Skeletal muscle satellite cell (primary cell): ENCODE measurements at regions not wholly inside any gene's neighbourhood (a gene's known extent, or its start where the extent isn't known, plus 50 kb on each side); places are given as distances from the start of the nearest gene placed in this dataset.

Experiments
- H3K27me3 ChIP-seq: 2 replicates; pipeline ENCODE4 v1.7.0; 2013; ENCODE audit warnings: low read length; ENCODE audit not compliant: control insufficient read depth, insufficient read depth
- H3K36me3 ChIP-seq: 2 replicates; pipeline ENCODE4 v1.7.0; 2013; ENCODE audit warnings: mild to moderate bottlenecking, control low read depth, low read length; ENCODE audit not compliant: insufficient read depth
- H3K4me1 ChIP-seq: 2 replicates; pipeline ENCODE4 v1.7.0; 2013; ENCODE audit warnings: low read length; ENCODE audit not compliant: control insufficient read depth, insufficient read depth
- H3K4me2 ChIP-seq: 2 replicates; pipeline ENCODE4 v1.7.0; 2013; ENCODE audit warnings: mild to moderate bottlenecking, low read length
- H3K4me3 ChIP-seq: 2 replicates; pipeline ENCODE4 v1.7.0; 2013; ENCODE audit warnings: low read length
- H3K9ac ChIP-seq: 2 replicates; pipeline ENCODE4 v1.7.0; 2013; ENCODE audit warnings: mild to moderate bottlenecking, low read depth, low read length, moderate library complexity
- H3K9me3 ChIP-seq: replicated peaks from 2 replicates; pipeline ENCODE4 v1.7.0; 2013; ENCODE audit warnings: mild to moderate bottlenecking, control low read depth, low read length

DNA sequence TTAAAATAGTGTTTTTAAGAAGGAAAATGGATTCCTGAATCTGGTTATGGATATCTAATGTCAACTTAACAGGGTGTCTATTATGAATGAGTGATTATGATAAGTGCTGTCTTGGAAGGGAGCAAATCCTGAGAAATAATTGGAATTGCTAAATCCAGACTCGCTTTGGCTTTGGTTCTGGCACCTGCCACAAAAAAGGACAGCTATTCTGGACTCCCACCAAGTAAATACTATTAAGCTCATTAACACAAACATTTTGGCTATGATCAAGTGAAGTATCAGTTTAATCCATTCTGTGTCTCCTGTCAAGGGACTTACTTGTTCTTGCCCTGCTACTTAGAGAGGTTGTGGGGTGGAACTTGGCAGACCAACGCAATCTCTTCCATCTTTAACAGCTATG lies 403.7 kb downstream of the CENPC start:
- no peak overlapping the region for H3K4me3 ChIP-seq
- H3K27me3 ChIP-seq: no peaks in the 10 kb centered on the region
- no peaks in the 10 kb centered on the region for H3K36me3 ChIP-seq
- no peak overlapping the region for H3K4me2 ChIP-seq
- H3K4me1 ChIP-seq: no peaks in the 10 kb centered on the region
- no peaks in the 10 kb centered on the region for H3K9me3 ChIP-seq
- H3K9ac ChIP-seq: no peak overlapping the region

DNA sequence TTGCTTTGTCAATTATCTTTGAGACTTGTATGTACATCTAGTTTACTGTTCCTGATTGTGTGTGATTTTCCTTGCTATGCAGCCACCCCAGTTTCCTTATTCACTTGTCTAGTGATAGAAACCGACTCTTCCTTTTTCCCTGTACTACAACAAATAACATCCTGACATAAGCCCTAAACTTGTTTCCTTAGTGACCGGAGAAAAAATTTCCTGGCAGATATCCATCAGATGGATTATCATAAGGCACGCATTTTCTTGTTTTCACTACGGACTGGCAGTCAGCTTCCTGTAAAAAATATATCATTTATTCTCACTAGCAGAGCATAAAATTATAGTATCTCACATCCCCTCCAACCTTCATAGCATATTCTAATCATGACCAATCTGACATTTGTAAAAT lies 410.7 kb downstream of the CENPC start:
- no peak overlapping the region for H3K9ac ChIP-seq
- no peaks in the 10 kb centered on the region for H3K36me3 ChIP-seq
- H3K4me1 ChIP-seq: no peaks in the 10 kb centered on the region
- no peaks in the 10 kb centered on the region for H3K27me3 ChIP-seq
- H3K4me2 ChIP-seq: no peak overlapping the region
- peaks cover 5% of the 10 kb centered on the region for H3K9me3 ChIP-seq
- H3K4me3 ChIP-seq: no peak overlapping the region

DNA sequence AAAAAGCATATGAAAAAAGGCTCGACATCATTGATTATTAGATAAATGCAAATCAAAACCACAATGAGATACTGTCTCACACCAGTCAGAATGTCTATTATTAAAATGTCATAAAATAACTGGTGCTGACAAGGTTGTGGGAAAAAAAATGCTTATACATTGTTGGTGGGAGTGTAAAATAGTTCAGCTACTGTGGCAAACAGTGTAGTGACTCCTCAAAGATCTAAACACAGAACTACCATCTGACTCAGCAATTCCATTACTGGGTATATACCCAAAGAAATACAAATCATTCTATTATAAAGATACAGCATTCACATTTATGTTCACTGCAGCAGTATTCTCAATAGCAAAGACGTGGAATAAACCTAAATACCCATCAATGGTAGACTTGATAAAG lies 412.1 kb downstream of the CENPC start:
- Histone ChIP-seq H3K4me1 (no peaks in the 10 kb centered on the region), H3K4me2 (no peak overlapping the region), H3K9ac (no peak overlapping the region), H3K4me3 (no peak overlapping the region), H3K36me3 (no peaks in the 10 kb centered on the region), H3K27me3 (no peaks in the 10 kb centered on the region), H3K9me3 (peaks cover 5% of the 10 kb centered on the region)

DNA sequence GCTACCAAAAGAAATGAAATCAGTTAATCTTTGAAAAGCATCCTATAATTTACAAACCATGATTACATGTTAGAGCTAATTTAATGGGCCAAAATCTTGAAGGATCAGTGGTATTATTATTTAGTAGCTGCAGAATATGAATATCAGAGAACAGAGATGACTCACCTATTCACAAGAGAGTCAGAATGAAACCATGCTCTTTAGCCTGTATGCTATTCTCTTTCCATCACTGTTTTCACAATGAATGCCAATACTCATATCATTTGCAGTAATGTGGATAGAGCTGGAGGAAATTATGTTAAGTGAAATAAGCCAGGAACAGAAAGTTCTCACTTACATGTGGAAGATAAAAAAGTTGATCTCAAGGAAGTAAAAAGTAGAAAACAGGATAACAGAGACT lies 414.1 kb downstream of the CENPC start:
- Histone ChIP-seq H3K9me3 (peaks cover 5% of the 10 kb centered on the region), H3K4me2 (no peak overlapping the region), H3K4me1 (no peaks in the 10 kb centered on the region), H3K27me3 (no peaks in the 10 kb centered on the region), H3K36me3 (no peaks in the 10 kb centered on the region), H3K9ac (no peak overlapping the region), H3K4me3 (no peak overlapping the region)

DNA sequence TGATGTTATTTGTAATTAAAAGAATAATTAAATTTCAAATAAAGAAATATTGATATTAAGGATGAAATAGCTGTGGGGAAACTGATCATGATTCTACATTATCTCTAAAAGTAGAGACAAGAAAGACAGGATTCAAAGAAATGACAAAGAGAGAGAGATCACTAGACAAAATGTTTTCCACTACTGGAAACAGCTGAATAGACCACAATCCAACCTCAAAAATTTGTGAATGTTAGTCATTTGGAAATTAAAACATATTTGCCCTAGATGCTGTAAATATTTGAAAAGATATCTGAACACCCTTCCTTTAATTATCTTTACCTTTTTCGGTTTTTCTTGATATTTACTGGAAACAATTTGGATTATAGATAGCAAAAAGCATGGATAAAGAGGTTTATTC lies 414.9 kb downstream of the CENPC start:
- Histone ChIP-seq H3K36me3 (no peaks in the 10 kb centered on the region), H3K4me3 (no peak overlapping the region), H3K9ac (no peak overlapping the region), H3K4me2 (no peak overlapping the region), H3K9me3 (peaks cover 5% of the 10 kb centered on the region), H3K4me1 (no peaks in the 10 kb centered on the region), H3K27me3 (no peaks in the 10 kb centered on the region)

DNA sequence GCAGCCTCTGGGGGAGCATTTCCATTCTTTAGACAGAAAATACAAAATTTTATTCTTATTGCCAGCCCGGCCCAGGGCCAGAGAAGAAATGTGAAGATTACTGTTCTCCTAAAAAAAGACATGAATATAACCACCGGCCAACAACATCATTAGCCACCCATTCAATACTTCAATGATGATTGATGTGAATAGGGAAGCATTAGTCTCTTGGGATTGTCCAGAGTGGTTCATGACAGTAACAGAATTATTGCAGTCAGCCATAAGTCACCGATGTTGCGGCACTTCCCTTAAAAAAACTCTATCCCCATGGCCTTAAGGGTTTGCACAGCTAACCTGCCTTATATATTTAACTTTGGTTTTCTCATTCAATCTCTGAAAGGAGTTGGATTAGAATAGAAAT lies 418.7 kb downstream of the CENPC start:
- Histone ChIP-seq H3K9ac (no peak overlapping the region), H3K9me3 (peaks cover 5% of the 10 kb centered on the region), H3K36me3 (no peaks in the 10 kb centered on the region), H3K27me3 (no peaks in the 10 kb centered on the region), H3K4me1 (no peaks in the 10 kb centered on the region), H3K4me3 (no peak overlapping the region), H3K4me2 (no peak overlapping the region)

DNA sequence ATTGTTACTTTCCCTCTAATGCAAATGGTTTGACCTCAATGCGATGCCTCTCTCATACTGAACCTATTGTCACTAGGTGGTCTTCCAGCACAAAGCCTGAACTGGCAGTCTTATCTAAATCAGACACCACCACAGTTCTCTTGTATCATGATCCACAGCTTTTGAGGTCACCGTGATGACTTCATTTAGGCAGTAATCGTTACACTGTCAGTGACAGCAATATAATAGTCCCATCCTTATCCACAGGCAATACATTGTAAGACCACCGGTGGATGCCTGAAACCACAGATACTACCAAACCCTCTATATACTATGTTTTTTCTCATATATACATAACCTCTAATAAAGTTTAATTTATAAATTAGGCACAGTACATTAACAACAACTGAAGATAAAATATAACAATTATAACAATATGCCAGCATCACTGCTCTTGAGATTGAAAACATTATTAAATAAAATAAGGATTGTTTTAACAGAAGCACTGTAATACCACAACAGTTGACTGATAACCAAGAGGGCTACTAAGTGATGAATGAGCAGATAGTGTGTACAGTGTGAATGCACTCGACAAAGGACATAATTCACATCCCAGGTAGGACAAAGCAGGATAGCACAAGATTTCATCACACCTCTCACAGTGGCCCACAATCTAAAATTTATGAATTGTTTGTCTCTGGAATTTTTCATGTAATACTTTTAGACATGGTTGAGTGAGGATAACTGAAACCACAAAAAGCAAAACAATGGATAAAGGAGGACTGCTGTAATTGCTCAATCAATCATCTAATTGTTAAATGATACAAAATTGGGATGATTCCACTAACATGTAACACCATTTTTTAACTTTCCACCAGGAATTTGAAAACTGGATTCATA lies 419.4 kb downstream of the CENPC start:
- no peak overlapping the region for H3K4me2 ChIP-seq

DNA sequence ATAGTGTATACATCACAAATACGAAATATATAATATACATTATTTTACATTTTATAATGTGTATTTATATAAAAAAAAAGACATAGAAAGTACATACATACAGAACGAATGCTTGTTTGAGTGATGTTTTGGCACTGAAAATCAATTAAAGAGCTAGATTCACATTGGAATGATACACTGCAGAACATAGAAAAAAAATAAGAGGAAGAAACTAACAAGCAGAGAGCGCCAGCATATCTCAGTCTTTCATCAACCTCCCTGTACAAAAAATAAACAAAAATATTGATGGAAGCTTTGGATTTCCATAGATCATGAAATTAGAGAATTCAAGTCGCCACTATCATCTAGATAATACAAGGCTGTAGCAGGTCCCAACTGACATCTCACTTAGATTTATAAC lies 420.6 kb downstream of the CENPC start:
- no peaks in the 10 kb centered on the region for H3K27me3 ChIP-seq
- H3K9me3 ChIP-seq: peaks cover under 1% of the 10 kb centered on the region
- H3K4me3 ChIP-seq: no peak overlapping the region
- no peaks in the 10 kb centered on the region for H3K36me3 ChIP-seq
- H3K4me1 ChIP-seq: no peaks in the 10 kb centered on the region
- no peak overlapping the region for H3K9ac ChIP-seq
- no peak overlapping the region for H3K4me2 ChIP-seq

More for the DNA sequence above, 419.4 kb downstream of the CENPC start:
- no peak overlapping the region for H3K9ac ChIP-seq
- no peak overlapping the region for H3K4me3 ChIP-seq
- H3K4me1 ChIP-seq: no peaks in the 10 kb centered on the region
- no peaks in the 10 kb centered on the region for H3K36me3 ChIP-seq
- no peaks in the 10 kb centered on the region for H3K9me3 ChIP-seq
- H3K27me3 ChIP-seq: no peaks in the 10 kb centered on the region

DNA sequence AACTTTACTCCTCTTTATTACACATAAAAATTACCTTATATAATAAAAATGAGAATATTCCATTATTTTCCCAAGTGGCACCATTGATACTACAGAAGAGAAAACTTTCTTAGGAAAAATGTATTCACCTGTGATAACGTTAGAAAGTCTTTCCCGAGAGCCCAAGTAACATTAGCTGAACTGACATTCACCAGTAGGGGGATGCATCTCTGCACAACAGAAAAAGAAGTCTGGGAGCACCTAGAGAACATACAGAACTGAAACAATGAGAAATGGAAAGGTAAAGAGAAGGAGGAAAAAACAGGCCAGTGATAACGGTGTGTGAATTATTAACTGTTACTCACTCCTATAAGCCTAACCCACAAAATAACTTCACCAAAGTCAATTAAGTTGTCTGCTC lies 423.3 kb downstream of the CENPC start:
- peaks cover 5% of the 10 kb centered on the region for H3K9me3 ChIP-seq
- no peak overlapping the region for H3K4me2 ChIP-seq
- no peak overlapping the region for H3K9ac ChIP-seq
- no peaks in the 10 kb centered on the region for H3K4me1 ChIP-seq
- no peaks in the 10 kb centered on the region for H3K27me3 ChIP-seq
- no peak overlapping the region for H3K4me3 ChIP-seq
- H3K36me3 ChIP-seq: no peaks in the 10 kb centered on the region

DNA sequence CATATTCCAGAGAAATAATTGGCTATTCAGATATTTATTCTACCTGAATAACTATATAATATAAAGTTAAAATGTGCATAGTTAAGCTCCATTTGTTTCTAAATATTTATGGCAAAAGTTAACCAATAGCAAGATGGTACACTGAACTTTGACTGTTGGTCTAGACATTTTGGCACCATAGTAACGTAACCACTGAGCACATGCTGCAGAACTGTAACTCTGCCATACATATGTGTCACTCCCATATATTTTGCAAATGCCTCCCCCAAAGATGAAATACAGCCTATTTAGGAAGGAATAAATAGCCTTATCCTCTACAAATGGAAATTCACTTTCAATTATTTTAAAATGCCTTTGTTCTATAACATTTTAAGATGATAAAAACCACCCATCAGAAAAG lies 424.9 kb downstream of the CENPC start:
- Histone ChIP-seq H3K4me3 (no peak overlapping the region), H3K36me3 (no peaks in the 10 kb centered on the region), H3K9ac (no peak overlapping the region), H3K9me3 (peaks cover 5% of the 10 kb centered on the region), H3K4me2 (no peak overlapping the region), H3K4me1 (no peaks in the 10 kb centered on the region), H3K27me3 (no peaks in the 10 kb centered on the region)

DNA sequence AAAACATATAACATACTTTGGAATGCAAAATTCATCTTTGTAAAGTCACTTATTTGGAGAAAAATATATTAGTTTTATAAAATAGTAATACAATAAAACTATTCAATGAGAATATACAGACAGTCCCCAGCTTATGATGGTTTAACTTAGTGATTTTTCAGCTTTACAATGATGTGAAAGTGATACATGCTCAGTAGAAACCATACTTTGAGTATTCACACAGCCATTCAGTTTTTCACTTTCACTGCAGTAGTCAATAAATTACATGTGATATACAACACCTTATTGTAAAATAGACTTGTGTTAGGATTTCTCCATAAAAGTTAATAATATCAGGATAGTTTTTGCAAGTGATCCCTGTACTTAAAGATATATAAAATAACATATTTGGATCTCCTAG lies 436.0 kb downstream of the CENPC start:
- H3K9me3 ChIP-seq: peaks cover 12% of the 10 kb centered on the region
- H3K4me1 ChIP-seq: no peaks in the 10 kb centered on the region
- no peak overlapping the region for H3K4me2 ChIP-seq
- no peak overlapping the region for H3K9ac ChIP-seq
- H3K36me3 ChIP-seq: no peaks in the 10 kb centered on the region
- H3K27me3 ChIP-seq: no peaks in the 10 kb centered on the region
- no peak overlapping the region for H3K4me3 ChIP-seq

DNA sequence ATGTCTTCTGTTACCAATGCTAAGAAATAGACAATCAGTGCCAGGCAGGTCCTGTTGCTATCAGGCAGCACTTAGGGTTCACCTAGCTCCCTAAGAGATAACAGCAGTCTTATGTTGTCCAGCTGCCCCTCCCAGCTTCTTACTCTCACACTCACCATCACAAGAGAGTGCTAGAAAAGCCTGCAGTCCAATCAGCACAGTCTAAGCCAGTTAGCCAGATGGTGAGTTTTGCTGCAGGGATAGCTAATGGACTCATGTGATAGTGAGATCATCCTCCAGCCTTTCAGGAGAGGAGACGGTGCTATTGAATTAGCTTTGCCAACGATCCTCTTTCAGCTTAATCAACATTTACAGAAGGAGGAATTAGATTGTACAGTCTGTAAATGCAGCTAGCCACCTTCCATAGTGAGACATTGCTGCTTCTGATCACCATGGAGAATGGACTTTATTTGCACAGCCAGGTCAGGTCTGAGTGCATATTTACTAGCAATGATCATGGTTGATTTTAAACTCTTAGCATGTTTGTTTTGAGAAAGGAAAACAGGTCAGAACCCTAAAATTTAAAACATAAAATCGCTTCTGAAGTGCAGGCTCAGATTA lies 438.3 kb downstream of the CENPC start:
- Histone ChIP-seq H3K36me3 (no peaks in the 10 kb centered on the region), H3K27me3 (no peaks in the 10 kb centered on the region), H3K9ac (no peak overlapping the region), H3K9me3 (peaks cover 12% of the 10 kb centered on the region), H3K4me2 (no peak overlapping the region), H3K4me1 (no peaks in the 10 kb centered on the region), H3K4me3 (no peak overlapping the region)
